ENCODE measurements at regions not wholly inside any gene's neighbourhood (a gene's known extent, or its start where the extent isn't known, plus 50 kb on each side); places are given as distances from the start of the nearest gene placed in this dataset.
"Not testable (repeated sequence)": the region's sequence is repeated elsewhere in the genome, so short reads cannot be mapped to it uniquely, and the experiment has no call there.

DNA sequence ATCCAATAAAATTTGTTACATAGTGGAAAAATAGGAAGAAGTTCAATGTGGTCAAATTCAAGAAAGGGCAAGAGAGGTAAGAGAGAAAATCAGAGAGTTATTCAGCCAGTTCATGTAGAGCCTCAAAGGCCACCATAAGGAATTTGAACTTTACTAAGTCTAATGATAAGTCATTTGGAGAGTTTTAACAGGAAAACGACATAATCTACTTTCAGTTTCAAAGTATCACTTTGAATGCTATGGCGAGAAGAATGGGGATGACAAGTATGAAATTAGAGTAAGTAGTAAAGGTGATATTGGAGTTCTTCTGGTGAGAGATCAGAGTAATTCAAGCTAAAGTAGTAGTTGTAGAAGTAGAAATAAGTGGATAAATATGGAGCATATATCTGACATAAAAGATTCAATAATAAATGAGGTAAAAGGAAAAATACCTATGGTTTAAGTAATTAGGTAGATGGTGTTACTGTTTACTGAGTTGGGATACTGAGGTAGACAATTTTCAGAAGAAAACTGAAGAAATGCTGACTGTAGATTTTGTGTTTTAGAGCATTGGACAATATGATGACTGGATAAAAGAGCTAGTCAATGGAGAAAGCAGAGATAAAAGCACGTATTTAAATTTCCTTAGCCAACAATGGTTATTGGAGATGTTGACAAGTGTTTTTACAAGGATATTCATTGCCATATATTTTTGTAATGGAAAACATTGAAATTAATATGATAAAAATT is 331.7 kb upstream of the ADGRL3 start:
- no peak for ATAC-seq (replicated peaks)
- Mint-ChIP-seq H3K4me1 (ENCODE audit: low read depth in 2 of 2) (no peaks in the 10 kb centered on the region), H3K4me3 (no peak overlapping the region), H3K27ac (no peak overlapping the region), H3K9me3 (peaks cover 10 to 18% of the 10 kb centered on the region in 2 donors), H3K27me3 (no peaks in the 10 kb centered on the region), H3K36me3 (ENCODE audit: insufficient read depth) (no peaks in the 10 kb centered on the region)
- no peak for DNase-seq

DNA sequence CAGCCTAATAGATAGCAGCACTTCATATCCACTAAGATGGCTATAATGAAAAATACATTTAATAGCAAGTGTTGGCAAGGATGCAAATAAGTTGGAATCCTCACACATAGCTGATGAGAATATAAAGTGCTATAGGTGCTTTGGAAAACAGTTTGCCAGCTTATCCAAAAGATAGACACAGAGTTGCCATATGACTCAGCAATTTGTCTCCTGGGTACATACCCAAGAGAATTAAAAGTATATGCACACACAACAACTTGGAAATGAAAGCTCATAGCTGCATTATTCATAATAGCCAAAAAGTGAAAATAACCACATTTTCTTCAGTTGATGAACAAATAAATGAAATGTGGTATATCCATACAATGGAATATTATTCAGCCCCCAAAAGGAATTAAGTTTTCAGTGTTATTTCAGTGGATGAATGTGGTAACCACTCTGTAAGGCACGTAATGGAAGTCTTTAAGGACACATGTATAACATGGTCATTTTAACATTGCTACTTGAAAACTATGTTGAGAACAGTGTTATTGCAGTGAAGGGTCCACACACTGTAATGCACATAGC is 320.9 kb upstream of the ADGRL3 start:
- no peaks in the 10 kb centered on the region for H3K27me3 Mint-ChIP-seq
- H3K4me1 Mint-ChIP-seq (ENCODE audit: low read depth in 2 of 2): no peaks in the 10 kb centered on the region

DNA sequence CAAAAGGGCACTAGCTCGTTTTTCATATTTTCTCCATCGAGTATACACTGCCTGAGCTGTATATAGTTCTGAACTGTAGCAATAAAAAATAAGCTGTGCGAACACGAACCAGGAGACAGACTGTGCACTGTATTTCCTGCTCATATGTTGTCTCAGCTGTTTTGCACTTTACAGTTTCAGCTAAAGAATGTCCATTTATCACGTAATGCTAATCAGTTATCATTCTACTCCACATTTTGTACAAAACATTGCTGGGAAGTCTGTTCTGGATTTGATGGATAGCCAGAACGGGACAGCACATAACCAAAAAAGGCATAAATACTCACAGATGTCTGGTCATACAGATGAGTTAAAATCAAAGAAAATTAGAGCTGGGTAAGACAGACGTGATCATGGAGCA is 315.5 kb upstream of the ADGRL3 start:
- Mint-ChIP-seq H3K36me3 (ENCODE audit: insufficient read depth) (no peaks in the 10 kb centered on the region), H3K27ac (no peak overlapping the region), H3K4me3 (no peak overlapping the region), H3K4me1 (ENCODE audit: low read depth in 2 of 2) (no peaks in the 10 kb centered on the region), H3K27me3 (no peaks in the 10 kb centered on the region), H3K9me3 (peaks cover 11 to 23% of the 10 kb centered on the region in 2 donors)
- DNase-seq (no peak), ATAC-seq (replicated peaks) (no peak)

More for the DNA sequence above, 320.9 kb upstream of the ADGRL3 start:
- no peaks in the 10 kb centered on the region for H3K36me3 Mint-ChIP-seq (ENCODE audit: insufficient read depth)
- ATAC-seq (replicated peaks) (no peak), DNase-seq (no peak)
- no peak overlapping the region for H3K27ac Mint-ChIP-seq
- peaks cover 0 to 7% of the 10 kb centered on the region in 2 donors for H3K9me3 Mint-ChIP-seq
- H3K4me3 Mint-ChIP-seq: no peak overlapping the region

DNA sequence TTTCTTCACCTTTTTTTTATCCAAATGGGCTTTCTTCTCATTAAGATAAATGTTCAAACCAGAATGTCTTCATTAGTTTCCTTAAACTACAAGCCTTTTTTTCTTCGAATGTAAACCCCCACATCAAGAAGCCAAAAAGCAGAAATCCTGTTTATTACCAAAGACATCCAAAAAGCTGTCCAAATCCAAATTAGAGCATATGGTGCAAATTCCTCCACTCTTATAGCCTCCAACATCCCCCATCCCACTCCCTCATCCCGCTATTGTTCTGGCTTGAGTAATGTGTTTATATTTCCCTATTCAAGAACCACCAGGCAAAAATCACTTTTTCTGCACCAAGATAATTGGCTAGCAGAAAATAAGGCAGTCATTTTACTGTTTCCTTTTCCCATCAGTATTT is 315.1 kb upstream of the ADGRL3 start:
- Mint-ChIP-seq H3K27me3 (no peaks in the 10 kb centered on the region), H3K27ac (no peak overlapping the region), H3K4me1 (ENCODE audit: low read depth in 2 of 2) (no peaks in the 10 kb centered on the region), H3K4me3 (no peak overlapping the region), H3K9me3 (peaks cover 12 to 28% of the 10 kb centered on the region in 2 donors), H3K36me3 (ENCODE audit: insufficient read depth) (no peaks in the 10 kb centered on the region)
- ATAC-seq (replicated peaks): no peak
- no peak for DNase-seq

DNA sequence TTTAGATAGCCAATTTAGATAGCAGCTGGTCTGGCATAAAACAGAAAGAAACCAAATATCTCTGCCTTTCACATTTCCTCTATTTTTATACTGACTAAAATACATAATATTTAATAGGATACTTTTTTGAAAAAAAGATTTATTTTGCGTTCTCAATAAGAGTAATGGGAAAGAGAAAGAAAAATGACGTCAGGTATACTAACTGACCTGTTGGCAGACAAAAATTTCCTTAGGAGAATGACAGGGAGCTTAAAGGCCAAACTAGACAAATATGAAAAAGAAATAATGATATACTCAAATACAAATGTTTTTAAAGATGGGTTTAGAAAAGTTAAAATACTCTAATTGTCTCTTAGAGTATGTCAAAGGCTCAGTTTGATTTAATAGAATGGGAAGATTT is 309.4 kb upstream of the ADGRL3 start:
- Mint-ChIP-seq H3K4me3 (no peak overlapping the region), H3K4me1 (ENCODE audit: low read depth in 2 of 2) (no peaks in the 10 kb centered on the region), H3K9me3 (peaks cover 6 to 31% of the 10 kb centered on the region in 2 donors), H3K27ac (no peak overlapping the region), H3K36me3 (ENCODE audit: insufficient read depth) (no peaks in the 10 kb centered on the region), H3K27me3 (no peaks in the 10 kb centered on the region)
- no peak for DNase-seq
- ATAC-seq (replicated peaks): no peak

DNA sequence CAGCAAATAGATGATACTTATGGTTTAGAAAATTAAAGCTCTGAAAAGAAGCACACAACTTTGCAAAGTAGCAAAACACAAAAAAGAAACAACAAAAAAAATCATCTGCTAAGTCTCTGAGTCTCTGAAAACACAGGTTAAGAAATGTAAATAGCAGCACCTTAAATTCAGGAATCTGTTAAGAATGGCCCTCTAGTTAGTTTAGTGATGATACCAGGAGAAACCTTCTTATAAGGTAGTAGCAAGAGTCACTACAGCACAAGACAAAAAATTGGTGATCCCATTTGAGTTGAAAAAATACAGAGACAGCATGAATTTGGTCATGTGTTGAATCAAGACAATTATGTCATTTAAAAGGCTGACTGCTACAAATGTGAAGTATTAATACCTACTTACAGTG is 308.2 kb upstream of the ADGRL3 start:
- ATAC-seq (replicated peaks) (no peak), DNase-seq (no peak)
- Mint-ChIP-seq H3K9me3 (peaks cover 8 to 31% of the 10 kb centered on the region in 2 donors), H3K4me3 (no peak overlapping the region), H3K27me3 (no peaks in the 10 kb centered on the region), H3K36me3 (ENCODE audit: insufficient read depth) (no peaks in the 10 kb centered on the region), H3K4me1 (ENCODE audit: low read depth in 2 of 2) (no peaks in the 10 kb centered on the region), H3K27ac (no peak overlapping the region)

DNA sequence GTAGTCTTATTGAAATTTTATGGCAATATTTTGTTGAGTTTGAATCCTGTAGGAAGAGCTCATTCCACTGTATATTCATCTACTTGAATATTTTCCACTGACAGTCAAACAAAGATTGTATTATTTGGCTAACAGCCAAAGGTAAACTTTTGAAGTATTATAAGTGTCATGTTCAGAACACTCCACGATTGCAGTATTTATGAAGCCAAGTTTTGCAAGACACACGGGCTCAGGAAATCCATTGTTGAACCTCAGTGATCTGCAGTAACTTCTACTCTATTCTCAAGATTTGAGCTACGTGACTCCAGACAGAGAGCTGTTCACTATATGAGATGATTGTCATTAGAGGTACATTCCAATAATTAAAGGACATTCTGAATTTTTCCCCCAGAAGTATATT is 302.7 kb upstream of the ADGRL3 start:
- H3K36me3 Mint-ChIP-seq (ENCODE audit: insufficient read depth): no peaks in the 10 kb centered on the region
- H3K9me3 Mint-ChIP-seq: peaks cover 6 to 15% of the 10 kb centered on the region in 2 donors
- no peaks in the 10 kb centered on the region for H3K27me3 Mint-ChIP-seq
- H3K4me3 Mint-ChIP-seq: no peak overlapping the region
- no peaks in the 10 kb centered on the region for H3K4me1 Mint-ChIP-seq (ENCODE audit: low read depth in 2 of 2)
- ATAC-seq (replicated peaks) (no peak), DNase-seq (no peak)
- no peak overlapping the region for H3K27ac Mint-ChIP-seq

DNA sequence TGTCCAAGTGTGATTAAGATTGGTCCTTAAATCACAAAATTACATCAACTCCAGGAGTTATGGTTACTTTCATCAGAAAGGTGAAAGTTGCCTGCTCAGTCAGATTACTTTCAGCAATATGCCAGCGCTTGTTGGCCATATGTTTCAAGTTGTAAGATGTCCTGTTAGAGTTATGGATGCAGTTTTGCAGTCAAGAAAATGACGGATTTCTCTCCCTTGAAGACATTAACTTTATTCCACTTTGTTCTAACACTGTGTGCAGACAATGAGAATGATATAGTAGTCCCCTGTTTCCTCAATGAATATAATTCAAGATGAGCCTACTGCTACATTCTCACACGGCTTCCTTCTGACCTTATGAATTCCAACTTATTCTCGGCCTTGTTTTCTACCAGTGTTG is 295.0 kb upstream of the ADGRL3 start:
- H3K27me3 Mint-ChIP-seq: no peaks in the 10 kb centered on the region
- no peaks in the 10 kb centered on the region for H3K4me1 Mint-ChIP-seq (ENCODE audit: low read depth in 2 of 2)
- H3K36me3 Mint-ChIP-seq (ENCODE audit: insufficient read depth): no peaks in the 10 kb centered on the region
- DNase-seq (no peak), ATAC-seq (replicated peaks) (no peak)
- H3K4me3 Mint-ChIP-seq: no peak overlapping the region
- H3K27ac Mint-ChIP-seq: no peak overlapping the region
- peaks cover 0 to 5% of the 10 kb centered on the region in 2 donors for H3K9me3 Mint-ChIP-seq

DNA sequence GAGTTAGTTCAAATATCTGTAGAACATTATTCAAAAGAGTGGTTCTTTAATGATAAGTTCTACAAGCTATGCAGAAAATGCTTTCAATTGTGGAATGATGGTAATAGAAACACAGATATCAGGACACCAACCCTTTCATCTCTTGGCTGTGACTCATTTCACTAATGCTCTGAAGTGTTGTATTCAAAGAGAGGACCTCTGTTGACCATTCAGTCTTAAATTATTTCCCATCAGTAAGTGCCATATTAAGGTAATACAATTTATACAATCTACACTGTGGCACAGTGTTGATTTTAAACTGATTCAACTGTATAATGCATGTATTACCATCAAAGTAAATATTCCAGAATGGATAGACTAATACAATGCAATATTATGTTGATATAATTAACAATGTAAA is 289.0 kb upstream of the ADGRL3 start:
- ATAC-seq (replicated peaks): no peak
- Mint-ChIP-seq H3K9me3 (peaks cover 0 to 4% of the 10 kb centered on the region in 2 donors), H3K27me3 (no peaks in the 10 kb centered on the region), H3K36me3 (ENCODE audit: insufficient read depth) (no peaks in the 10 kb centered on the region), H3K4me3 (no peak overlapping the region), H3K27ac (no peak overlapping the region), H3K4me1 (ENCODE audit: low read depth in 2 of 2) (no peaks in the 10 kb centered on the region)
- DNase-seq: no peak

DNA sequence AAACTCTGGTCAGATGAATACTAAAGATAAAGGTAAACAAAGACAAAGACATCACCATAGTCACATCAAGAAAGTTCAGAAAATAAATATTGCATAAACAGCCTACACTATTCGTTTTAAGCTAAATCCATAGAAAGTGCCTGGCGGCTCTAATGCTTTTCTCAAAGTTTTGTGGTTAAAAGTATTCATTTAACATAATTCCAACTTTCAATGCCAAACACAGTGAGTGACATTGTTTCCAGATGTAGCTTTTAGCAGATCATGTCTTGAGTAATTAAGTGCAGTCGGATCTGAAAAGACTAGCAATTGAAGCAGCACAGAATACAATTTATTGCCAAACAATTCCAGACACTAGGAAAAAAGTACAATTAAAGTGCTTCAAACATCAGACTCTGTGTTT is 287.1 kb upstream of the ADGRL3 start:
- no peaks in the 10 kb centered on the region for H3K36me3 Mint-ChIP-seq (ENCODE audit: insufficient read depth)
- no peak overlapping the region for H3K27ac Mint-ChIP-seq
- H3K27me3 Mint-ChIP-seq: no peaks in the 10 kb centered on the region
- DNase-seq (no peak), ATAC-seq (replicated peaks) (no peak)
- H3K4me1 Mint-ChIP-seq (ENCODE audit: low read depth in 2 of 2): no peaks in the 10 kb centered on the region
- no peak overlapping the region for H3K4me3 Mint-ChIP-seq
- peaks cover 0 to 4% of the 10 kb centered on the region in 2 donors for H3K9me3 Mint-ChIP-seq

DNA sequence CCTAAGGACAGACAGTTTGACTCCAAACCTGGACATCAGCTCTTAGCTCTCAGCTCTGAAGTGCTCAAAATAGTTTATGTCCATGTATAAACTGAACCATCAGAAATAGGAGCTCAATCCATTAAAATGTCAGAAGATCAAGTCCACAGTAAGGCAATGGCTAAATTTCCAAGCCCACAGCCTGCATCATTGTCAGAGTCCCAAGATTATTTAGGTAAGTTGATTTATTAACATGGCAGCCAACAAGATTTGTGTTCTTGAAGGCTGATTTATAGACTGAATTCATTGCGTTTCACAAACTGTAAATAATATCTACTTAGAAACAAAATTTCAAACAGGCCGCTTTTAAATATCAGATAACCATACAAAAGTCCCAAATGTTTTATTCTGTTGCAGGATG is 286.5 kb upstream of the ADGRL3 start:
- DNase-seq (no peak), ATAC-seq (replicated peaks) (no peak)
- Mint-ChIP-seq H3K4me3 (no peak overlapping the region), H3K36me3 (ENCODE audit: insufficient read depth) (no peaks in the 10 kb centered on the region), H3K27ac (no peak overlapping the region), H3K27me3 (no peaks in the 10 kb centered on the region), H3K9me3 (peaks cover 0 to 4% of the 10 kb centered on the region in 2 donors), H3K4me1 (ENCODE audit: low read depth in 2 of 2) (no peaks in the 10 kb centered on the region)

DNA sequence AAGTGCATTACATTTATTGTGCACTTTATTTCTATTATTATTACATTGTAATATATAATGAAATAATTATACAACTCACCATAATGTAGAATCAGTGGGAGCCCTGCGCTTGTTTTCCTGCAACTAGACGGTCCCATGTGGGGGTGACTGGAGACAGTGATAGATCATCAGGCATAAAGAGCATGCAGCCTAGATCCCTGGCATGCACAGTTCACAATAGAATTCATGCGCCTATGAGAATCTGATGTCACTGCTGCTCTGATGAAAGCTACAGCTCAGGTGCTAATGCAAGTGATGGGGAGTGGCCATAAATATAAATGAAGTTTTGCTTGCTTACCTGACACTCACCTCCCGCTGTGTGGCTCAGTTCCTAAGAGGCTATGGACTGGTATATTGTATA is 278.4 kb upstream of the ADGRL3 start:
- H3K4me1 Mint-ChIP-seq (ENCODE audit: low read depth in 2 of 2); H3K4me3 Mint-ChIP-seq; DNase-seq; H3K27me3 Mint-ChIP-seq; H3K9me3 Mint-ChIP-seq; ATAC-seq (replicated peaks); H3K36me3 Mint-ChIP-seq (ENCODE audit: insufficient read depth); H3K27ac Mint-ChIP-seq: not testable (repeated sequence)

DNA sequence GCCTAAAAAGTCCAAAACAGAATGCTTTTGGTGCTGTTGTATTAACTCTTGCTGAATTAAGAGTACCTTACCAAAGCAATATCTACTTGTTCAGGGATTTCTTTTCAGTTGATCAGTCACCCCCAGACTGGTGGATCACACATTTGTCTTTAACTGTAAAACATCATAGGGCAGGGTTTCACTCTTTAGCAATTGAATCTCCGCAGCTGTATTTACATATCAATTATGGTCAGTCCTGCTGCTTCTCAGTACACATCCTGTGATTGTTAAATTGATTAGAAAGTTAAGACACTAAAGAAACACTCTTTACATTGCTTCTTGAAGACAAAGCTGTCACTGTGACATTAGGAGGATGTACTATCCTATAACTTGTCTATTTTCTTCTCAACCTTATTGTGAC is 277.1 kb upstream of the ADGRL3 start:
- DNase-seq (no peak), ATAC-seq (replicated peaks) (no peak)
- no peaks in the 10 kb centered on the region for H3K36me3 Mint-ChIP-seq (ENCODE audit: insufficient read depth)
- H3K4me3 Mint-ChIP-seq: no peak overlapping the region
- H3K27ac Mint-ChIP-seq: no peak overlapping the region
- no peaks in the 10 kb centered on the region for H3K27me3 Mint-ChIP-seq
- H3K9me3 Mint-ChIP-seq: peaks cover 8% of the 10 kb centered on the region in 2 donors
- H3K4me1 Mint-ChIP-seq (ENCODE audit: low read depth in 2 of 2): no peaks in the 10 kb centered on the region

DNA sequence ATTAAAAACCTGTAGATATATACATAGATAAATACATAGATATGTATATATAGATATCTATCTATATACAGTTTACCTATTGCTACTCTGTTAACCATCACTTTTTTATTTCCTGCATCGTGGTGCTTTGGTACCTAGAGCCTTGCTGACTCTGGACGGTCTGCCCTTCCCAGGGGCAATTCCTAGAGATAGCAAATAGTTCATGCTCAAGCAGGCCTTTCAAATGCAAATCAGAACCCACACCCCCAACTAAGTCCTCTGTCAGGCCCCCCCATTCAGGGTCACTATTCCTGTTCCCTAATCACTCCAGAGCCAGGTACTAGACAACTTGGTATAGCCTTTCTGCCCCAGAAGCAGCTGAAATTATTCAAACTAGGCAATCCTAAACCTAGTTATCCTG is 273.5 kb upstream of the ADGRL3 start:
- Mint-ChIP-seq H3K4me3 (no peak overlapping the region), H3K27me3 (no peaks in the 10 kb centered on the region), H3K36me3 (ENCODE audit: insufficient read depth) (no peaks in the 10 kb centered on the region), H3K9me3 (peaks cover 5 to 8% of the 10 kb centered on the region in 2 donors), H3K4me1 (ENCODE audit: low read depth in 2 of 2) (no peaks in the 10 kb centered on the region), H3K27ac (no peak overlapping the region)
- ATAC-seq (replicated peaks) (no peak), DNase-seq (no peak)
